ENCODE measurements at regions not wholly inside any gene's neighbourhood (a gene's known extent, or its start where the extent isn't known, plus 50 kb on each side); places are given as distances from the start of the nearest gene placed in this dataset.

- Histone ChIP-seq H3K9me3 (ENCODE audit: control insufficient read depth, insufficient read depth, low read length) (no peaks in the 10 kb centered on the region), H3K36me3 (ENCODE audit: insufficient read depth, low read length) (no peaks in the 10 kb centered on the region), H3K4me1 (ENCODE audit: insufficient read depth, low read length) (peaks cover 42% of the 10 kb centered on the region), H3K9ac (ENCODE audit: low read depth, low read length) (no peak overlapping the region)
Observed at GRCh38 chr1:63189677-63190076, 132.7 kb upstream of the FOXD3 start.

DNA sequence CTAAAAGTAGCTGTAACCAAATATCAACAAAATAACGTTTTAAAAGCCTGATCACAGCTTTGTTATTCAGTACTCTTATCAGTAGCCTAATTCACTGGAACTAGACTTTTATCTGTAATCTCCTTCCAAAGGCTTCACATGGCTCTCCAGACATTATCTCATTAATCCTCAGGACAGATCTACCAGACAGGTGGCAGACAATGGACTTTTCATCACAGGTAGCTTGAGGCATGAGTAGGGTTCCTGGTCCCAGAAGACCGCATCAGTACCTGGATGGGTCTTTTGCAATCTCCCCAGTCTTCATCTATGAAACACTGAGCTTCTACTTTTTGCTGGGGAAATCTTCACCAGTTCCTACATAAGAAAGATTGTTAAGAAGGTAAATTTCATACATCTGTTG lies 132.2 kb upstream of the FOXD3 start:
- no peaks in the 10 kb centered on the region for H3K36me3 ChIP-seq (ENCODE audit: insufficient read depth, low read length)
- no peak overlapping the region for H3K9ac ChIP-seq (ENCODE audit: low read depth, low read length)
- peaks cover 37% of the 10 kb centered on the region for H3K4me1 ChIP-seq (ENCODE audit: insufficient read depth, low read length)
- H3K9me3 ChIP-seq (ENCODE audit: control insufficient read depth, insufficient read depth, low read length) = no peaks in the 10 kb centered on the region

DNA sequence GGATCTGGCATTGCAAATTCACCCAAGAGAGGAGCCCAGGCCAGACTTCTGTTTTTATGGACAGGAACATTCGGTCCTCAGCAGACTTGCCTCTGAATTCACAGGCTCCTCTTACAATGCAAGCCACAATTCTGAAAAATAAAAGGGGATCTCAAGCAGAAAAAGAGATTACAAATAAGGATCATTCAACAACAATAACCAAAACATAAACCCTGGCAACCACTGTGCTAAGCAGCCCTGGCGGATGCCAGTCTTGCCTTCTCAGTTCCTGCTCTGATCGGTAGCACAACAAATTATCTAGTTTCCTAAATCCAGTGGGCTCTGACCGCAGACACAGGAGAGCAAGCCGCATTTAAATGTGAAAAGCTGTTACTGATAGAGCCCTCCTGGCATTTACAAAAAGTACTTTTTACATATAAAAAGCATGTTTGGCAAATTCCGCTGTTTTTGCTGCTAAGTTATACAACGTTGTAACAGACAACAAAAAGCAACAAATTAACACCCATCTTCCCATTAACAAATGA lies 123.4 kb upstream of the FOXD3 start:
- Histone ChIP-seq H3K9ac (ENCODE audit: low read depth, low read length) (no peak overlapping the region), H3K36me3 (ENCODE audit: insufficient read depth, low read length) (no peaks in the 10 kb centered on the region), H3K9me3 (ENCODE audit: control insufficient read depth, insufficient read depth, low read length) (no peaks in the 10 kb centered on the region), H3K4me1 (ENCODE audit: insufficient read depth, low read length) (peaks cover 13% of the 10 kb centered on the region)

GRCh38 chr1:63199706-63200335 lies 122.5 kb upstream of the FOXD3 start:
- H3K36me3 ChIP-seq (ENCODE audit: insufficient read depth, low read length) = no peaks in the 10 kb centered on the region

GRCh38 chr1:63200676-63201075 lies 121.7 kb upstream of the FOXD3 start:
- peaks cover 13% of the 10 kb centered on the region for H3K4me1 ChIP-seq (ENCODE audit: insufficient read depth, low read length)
- no peak overlapping the region for H3K9ac ChIP-seq (ENCODE audit: low read depth, low read length)

More at GRCh38 chr1:63199706-63200335, 122.5 kb upstream of the FOXD3 start:
- Histone ChIP-seq H3K4me1 (ENCODE audit: insufficient read depth, low read length) (peaks cover 13% of the 10 kb centered on the region), H3K9ac (ENCODE audit: low read depth, low read length) (no peak overlapping the region), H3K9me3 (ENCODE audit: control insufficient read depth, insufficient read depth, low read length) (no peaks in the 10 kb centered on the region)

DNA sequence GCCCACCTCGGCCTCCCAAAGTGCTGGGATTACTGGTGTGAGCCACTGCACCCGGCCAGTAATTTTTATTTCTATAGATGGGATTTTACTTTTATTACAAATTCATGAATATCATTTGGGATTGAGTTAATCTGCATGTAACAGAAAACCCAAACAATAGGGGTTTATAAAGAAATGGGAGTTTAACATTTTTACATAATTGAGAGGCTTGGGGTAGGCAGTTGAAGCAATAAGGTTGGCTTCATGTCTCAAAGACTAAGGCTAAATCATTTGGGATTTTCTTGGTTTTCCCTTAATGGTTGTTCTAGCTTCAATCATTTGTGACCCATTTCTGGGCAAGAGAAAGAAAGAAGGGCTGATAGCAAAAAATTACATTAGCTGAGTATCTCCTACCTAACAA lies 118.7 kb upstream of the FOXD3 start:
- H3K36me3 ChIP-seq (ENCODE audit: insufficient read depth, low read length) = no peaks in the 10 kb centered on the region

More at GRCh38 chr1:63200676-63201075, 121.7 kb upstream of the FOXD3 start:
- no peaks in the 10 kb centered on the region for H3K9me3 ChIP-seq (ENCODE audit: control insufficient read depth, insufficient read depth, low read length)
- H3K36me3 ChIP-seq (ENCODE audit: insufficient read depth, low read length) = no peaks in the 10 kb centered on the region

GRCh38 chr1:63205776-63206175 lies 116.6 kb upstream of the FOXD3 start:
- H3K9me3 ChIP-seq (ENCODE audit: control insufficient read depth, insufficient read depth, low read length) = peaks cover 2% of the 10 kb centered on the region; the same call in 1 of the 2 replicates
- no peak overlapping the region for H3K9ac ChIP-seq (ENCODE audit: low read depth, low read length)
- H3K4me1 ChIP-seq (ENCODE audit: insufficient read depth, low read length) = peaks cover 5% of the 10 kb centered on the region; the same call in 1 of the 2 replicates

More for the DNA sequence above, 118.7 kb upstream of the FOXD3 start:
- peaks cover 7% of the 10 kb centered on the region for H3K4me1 ChIP-seq (ENCODE audit: insufficient read depth, low read length)
- H3K9ac ChIP-seq (ENCODE audit: low read depth, low read length) = no peak overlapping the region
- peaks cover 2% of the 10 kb centered on the region; the same call in 1 of the 2 replicates for H3K9me3 ChIP-seq (ENCODE audit: control insufficient read depth, insufficient read depth, low read length)

DNA sequence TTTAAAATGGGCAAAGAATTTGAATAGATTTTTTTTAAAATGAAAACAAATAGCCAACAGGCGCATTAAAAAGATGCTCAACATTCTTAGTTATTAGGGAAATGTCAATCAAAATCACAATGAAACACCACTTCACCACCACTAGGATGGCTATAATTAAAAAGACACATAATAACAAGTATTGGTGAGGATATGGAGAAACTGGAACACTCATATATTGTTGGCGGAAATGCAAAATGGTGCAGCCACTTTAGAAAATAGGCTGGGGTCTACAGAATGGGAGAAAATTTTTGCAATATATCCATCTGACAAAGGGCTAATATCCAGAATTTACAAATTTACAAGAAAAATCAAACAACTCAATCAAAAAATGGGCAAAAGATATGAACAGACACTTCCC lies 107.8 kb upstream of the FOXD3 start:
- Histone ChIP-seq H3K36me3 (ENCODE audit: insufficient read depth, low read length) (no peaks in the 10 kb centered on the region), H3K9ac (ENCODE audit: low read depth, low read length) (no peak overlapping the region), H3K9me3 (ENCODE audit: control insufficient read depth, insufficient read depth, low read length) (no peaks in the 10 kb centered on the region; the same call in 1 of the 2 replicates), H3K4me1 (ENCODE audit: insufficient read depth, low read length) (no peaks in the 10 kb centered on the region)

More at GRCh38 chr1:63205776-63206175, 116.6 kb upstream of the FOXD3 start:
- H3K36me3 ChIP-seq (ENCODE audit: insufficient read depth, low read length) = no peaks in the 10 kb centered on the region

DNA sequence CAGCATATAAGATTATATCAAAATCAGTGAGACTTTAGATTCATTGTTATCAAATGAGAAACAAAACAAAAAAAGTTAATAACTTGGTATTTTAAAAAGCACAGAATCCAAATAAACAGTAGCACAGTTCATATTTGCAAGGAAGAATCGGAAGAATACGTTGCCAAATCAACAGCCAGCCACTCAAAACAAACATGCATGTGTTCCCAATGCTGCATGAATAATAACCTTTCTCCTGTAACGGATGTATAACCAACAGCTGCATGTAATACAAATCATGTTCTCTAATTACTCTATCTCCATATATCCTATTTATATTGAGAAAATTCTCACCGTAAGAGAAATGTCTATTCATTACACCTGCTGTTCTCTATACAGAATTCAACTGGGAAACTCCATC lies 98.9 kb upstream of the FOXD3 start:
- Histone ChIP-seq H3K9me3 (ENCODE audit: control insufficient read depth, insufficient read depth, low read length) (no peaks in the 10 kb centered on the region), H3K4me1 (ENCODE audit: insufficient read depth, low read length) (no peaks in the 10 kb centered on the region), H3K9ac (ENCODE audit: low read depth, low read length) (no peak overlapping the region), H3K36me3 (ENCODE audit: insufficient read depth, low read length) (no peaks in the 10 kb centered on the region)

- H3K36me3 ChIP-seq (ENCODE audit: insufficient read depth, low read length) = no peaks in the 10 kb centered on the region
- H3K9ac ChIP-seq (ENCODE audit: low read depth, low read length) = no peak overlapping the region
- peaks cover 8% of the 10 kb centered on the region; the same call in 1 of the 2 replicates for H3K9me3 ChIP-seq (ENCODE audit: control insufficient read depth, insufficient read depth, low read length)
- no peaks in the 10 kb centered on the region for H3K4me1 ChIP-seq (ENCODE audit: insufficient read depth, low read length)
Observed at GRCh38 chr1:63230722-63231121, 91.6 kb upstream of the FOXD3 start.

- no peaks in the 10 kb centered on the region for H3K4me1 ChIP-seq (ENCODE audit: insufficient read depth, low read length)
Observed at GRCh38 chr1:63238721-63239120, 83.6 kb upstream of the FOXD3 start.

GRCh38 chr1:63245186-63245585 lies 77.2 kb upstream of the FOXD3 start:
- H3K4me1 ChIP-seq (ENCODE audit: insufficient read depth, low read length) = no peaks in the 10 kb centered on the region
- H3K9ac ChIP-seq (ENCODE audit: low read depth, low read length) = no peak overlapping the region
- H3K9me3 ChIP-seq (ENCODE audit: control insufficient read depth, insufficient read depth, low read length) = no peaks in the 10 kb centered on the region
- no peaks in the 10 kb centered on the region for H3K36me3 ChIP-seq (ENCODE audit: insufficient read depth, low read length)

More at GRCh38 chr1:63238721-63239120, 83.6 kb upstream of the FOXD3 start:
- Histone ChIP-seq H3K9me3 (ENCODE audit: control insufficient read depth, insufficient read depth, low read length) (peaks cover 5% of the 10 kb centered on the region; the same call in 1 of the 2 replicates), H3K36me3 (ENCODE audit: insufficient read depth, low read length) (no peaks in the 10 kb centered on the region), H3K9ac (ENCODE audit: low read depth, low read length) (no peak overlapping the region)

GRCh38 chr1:63248216-63248615 lies 74.2 kb upstream of the FOXD3 start:
- H3K9me3 ChIP-seq (ENCODE audit: control insufficient read depth, insufficient read depth, low read length) = no peaks in the 10 kb centered on the region
- H3K36me3 ChIP-seq (ENCODE audit: insufficient read depth, low read length) = no peaks in the 10 kb centered on the region
- H3K4me1 ChIP-seq (ENCODE audit: insufficient read depth, low read length) = no peaks in the 10 kb centered on the region
- no peak overlapping the region for H3K9ac ChIP-seq (ENCODE audit: low read depth, low read length)

DNA sequence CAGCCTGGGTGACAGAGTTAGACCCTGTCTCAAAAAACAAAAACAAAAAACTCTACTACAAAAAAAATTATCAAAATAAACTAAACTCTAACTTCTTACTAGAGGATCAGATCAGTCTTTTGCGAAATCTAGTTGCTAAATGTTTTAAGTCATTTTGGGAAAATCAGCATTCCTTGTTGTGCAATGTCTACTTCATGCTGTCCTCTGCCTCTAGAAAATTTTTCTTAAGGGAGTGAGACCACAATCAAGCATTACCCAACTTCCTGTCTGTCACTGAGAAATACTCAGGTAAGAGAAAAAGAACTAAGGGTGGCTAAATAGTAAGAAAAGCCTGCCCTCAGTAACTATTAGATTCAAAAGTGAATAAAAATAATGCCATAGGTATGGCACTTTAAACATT lies 67.2 kb upstream of the FOXD3 start:
- no peaks in the 10 kb centered on the region for H3K4me1 ChIP-seq (ENCODE audit: insufficient read depth, low read length)
- no peaks in the 10 kb centered on the region for H3K9me3 ChIP-seq (ENCODE audit: control insufficient read depth, insufficient read depth, low read length)
- no peaks in the 10 kb centered on the region for H3K36me3 ChIP-seq (ENCODE audit: insufficient read depth, low read length)
- no peak overlapping the region for H3K9ac ChIP-seq (ENCODE audit: low read depth, low read length)

DNA sequence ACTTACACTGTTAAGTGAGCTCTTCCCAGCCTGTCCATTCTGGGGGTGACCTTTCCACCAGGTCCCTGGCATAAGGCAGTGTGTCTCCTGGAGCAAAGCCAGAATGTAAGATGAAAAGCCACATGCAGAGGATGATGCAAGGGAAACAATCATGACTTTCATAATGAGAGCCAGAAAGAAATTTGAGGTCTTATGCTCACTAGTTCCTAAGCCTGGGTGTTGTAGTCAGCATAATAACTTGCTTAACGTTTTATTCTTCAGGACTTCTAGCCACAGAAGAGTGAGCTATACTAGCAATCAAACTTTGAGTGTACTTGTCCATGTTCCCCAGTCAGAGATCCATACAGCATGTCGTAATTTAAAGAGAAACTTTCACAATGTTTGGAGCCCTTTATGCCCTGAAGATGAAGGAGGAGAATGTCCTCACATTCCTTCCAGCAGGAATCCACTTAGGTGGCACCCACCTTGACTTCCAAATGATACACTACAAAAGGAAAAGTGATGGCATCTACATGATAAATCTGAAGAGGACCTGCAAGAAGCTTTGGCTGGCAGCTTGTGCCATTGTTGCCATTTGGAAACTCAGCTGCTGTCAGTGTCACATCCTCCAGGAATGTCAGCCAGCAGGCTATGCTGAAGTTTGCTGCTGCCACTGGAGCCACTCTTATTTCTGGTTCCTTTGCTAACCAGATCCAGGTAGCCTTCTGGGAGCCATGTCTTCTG lies 60.5 kb upstream of the FOXD3 start:
- H3K4me1 ChIP-seq (ENCODE audit: insufficient read depth, low read length) = no peaks in the 10 kb centered on the region
- no peaks in the 10 kb centered on the region for H3K36me3 ChIP-seq (ENCODE audit: insufficient read depth, low read length)
- H3K9ac ChIP-seq (ENCODE audit: low read depth, low read length) = no peak overlapping the region
- no peaks in the 10 kb centered on the region for H3K9me3 ChIP-seq (ENCODE audit: control insufficient read depth, insufficient read depth, low read length)

Measured in ES-I3 (cell line).